T-helper 22 cell (primary cell): ENCODE measurements at regions not wholly inside any gene's neighbourhood (a gene's known extent, or its start where the extent isn't known, plus 50 kb on each side); places are given as distances from the start of the nearest gene placed in this dataset.

ENCODE experiments used
- DNase-seq: peaks from one replicate; pipeline ENCODE4 v3.0.0-alpha.2; 2020; ENCODE audit warnings: low read depth

DNA sequence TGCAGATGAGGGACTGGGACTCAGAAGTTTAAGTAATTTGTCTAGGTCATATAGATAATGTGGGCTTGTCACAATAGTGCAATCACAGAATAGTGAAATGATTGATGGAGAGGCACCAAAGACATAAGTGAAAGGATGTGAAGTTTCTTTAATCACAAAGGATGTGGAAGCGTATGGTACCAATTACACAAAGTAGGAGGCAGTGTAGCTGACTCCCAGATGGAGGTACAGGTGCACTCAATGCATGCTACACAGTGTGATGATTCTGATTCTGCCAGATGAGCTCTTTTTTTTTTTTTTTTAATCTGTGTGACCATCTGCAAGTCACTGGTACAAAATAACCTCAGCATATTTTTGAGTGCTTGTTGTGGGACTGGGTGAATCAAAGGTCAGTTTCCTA lies 411.3 kb downstream of the SPRY1 start:
- no peak for DNase-seq

DNA sequence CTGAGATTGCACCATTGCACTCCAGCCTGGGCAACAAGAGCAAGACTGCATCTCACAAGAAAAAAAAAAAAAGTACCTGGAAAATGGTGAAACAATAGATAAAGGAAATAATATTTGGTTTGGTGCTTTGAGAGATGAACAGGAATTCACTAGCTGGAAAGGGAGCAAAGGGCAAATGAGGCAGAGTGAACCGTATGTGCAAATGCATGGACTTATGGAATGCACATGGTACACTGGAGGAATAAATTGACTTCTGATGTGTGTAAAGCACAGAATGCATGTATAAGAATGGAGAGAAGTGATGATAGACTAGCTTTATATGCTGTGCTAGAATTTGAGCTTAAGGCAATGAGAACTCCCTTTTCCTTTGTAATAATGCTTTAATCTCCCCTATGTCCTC lies 413.3 kb downstream of the SPRY1 start:
- DNase-seq, result no peak

DNA sequence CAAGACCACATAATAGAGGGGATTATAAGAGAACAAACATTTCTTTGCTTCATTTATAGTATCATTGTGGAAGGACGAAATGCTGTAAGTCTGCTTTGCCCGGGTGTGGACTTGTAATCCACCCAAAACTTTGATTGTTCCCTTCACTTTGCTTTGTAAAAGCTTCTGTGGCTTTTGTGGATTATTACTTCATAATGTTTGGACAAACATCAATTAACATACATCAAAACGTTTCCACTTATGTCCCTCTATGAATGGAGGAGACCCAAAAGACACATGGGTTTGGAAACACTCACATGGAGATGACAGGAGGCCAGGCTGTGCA lies 415.4 kb downstream of the SPRY1 start:
- DNase-seq, result no peak

DNA sequence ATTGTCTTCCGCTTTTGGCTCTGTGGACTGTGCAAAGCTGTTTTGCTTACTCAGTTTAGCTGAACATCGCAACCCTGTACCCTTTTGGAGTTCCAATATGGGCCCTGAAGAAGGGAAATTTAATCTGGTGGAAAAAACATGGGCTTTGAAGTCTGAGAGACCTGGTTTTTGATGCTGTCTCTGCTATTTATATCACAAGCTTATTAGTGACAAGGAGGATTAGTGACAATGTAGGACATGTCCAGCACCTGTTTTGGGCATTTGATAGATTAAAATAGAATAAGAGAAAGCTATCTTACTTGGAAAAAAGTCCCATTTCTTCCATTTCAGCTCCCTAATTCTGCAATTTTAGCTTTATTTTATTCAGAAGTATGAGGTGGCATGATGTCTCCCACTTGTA lies 417.3 kb downstream of the SPRY1 start:
- DNase-seq, result no peak

DNA sequence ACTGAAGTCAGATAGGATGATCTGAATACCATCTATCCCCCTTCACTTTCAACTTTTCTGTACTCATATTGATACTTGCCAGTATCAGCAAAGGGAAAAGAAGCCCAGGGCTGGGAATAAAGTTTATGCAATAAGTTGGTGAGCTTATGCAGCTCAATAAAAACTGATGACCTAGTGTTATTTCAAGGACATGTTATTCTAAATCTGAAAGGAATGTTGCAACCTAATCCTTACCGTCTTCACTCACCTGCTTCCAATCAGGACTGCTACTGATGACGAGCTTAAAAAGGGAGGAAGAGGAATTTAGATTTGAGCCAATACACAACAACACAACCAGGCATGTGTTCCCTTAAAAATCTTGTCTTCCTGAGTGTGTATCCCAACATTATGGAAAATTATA lies 419.9 kb downstream of the SPRY1 start:
- no peak for DNase-seq

DNA sequence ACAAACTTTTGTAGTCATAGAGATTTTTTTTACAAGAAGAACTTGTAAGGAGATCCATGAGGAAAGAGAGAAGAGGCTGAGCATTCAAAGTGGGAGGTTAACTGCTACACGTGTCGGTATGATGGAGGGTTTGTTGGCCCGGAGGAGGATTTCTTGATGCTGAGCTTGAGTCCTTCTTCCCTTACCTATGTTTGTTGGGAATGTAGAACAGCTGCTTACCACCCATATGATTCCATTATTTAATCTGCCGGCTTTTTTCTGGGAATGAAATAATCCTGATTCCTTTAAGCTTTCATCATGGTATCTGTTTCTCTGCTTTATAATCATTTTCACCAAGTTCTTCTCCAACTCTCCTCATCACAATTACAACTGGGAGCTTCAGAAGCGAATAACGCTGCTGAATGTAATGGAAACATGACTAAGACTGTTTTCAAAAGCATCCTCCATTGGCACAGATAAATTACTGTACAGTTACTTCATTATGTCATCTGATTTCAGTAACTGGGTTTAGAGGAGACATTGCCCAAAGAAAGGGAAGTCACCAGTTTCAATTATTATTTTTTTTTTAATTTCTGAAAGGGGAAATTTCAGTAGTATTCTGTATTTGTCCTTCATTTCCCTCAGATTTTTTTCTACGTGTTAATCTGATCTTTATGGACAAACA lies 420.6 kb downstream of the SPRY1 start:
- no peak for DNase-seq

DNA sequence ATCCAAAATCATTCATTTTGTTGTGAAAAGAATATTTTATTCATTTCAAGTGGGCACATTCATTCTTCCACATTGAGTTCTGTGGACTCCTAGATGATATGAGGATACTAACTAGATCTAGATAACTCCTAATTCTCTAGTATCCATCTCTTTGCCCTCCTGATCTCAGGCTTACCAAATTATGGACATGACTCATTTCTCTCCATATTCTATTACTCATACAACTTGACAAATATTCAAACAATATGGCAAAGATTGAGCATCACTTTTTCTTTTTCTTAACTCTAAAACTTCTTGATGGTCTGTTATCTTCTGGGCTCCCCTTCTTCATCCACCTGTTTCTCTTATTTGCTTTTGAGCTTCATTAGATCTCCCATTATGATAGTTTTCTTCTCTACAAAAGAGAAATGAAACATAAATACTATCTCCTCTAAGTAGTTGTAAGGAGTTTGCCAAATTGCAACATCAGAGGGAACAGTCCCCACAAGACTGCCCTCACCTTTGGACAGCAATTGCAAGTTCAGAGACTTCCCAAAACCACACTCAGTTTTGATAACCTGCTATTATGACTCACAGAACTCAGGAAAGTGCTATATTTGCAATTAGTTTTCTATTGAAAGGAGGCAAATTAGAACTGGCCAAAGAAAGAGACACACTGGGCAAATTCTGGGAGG lies 422.9 kb downstream of the SPRY1 start:
- DNase-seq, result no peak

DNA sequence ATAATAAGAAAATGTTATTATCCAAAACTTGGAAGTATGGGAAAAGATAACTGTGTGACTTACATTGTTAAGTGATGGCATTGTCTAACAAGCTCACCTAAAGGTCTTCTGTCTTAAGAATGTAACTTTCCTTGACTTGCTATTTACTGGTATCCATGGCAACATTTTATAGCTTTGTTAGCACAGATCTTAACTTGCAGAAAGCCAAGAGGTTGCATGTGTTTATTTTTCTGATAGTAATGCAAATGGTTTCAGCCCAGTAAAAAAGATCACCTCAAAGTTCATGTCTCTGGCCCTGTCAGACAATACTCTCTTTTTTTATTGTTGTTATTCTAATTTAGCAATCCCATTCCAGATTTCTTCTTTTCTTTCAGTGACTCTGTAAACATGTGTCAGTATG lies 425.3 kb downstream of the SPRY1 start:
- no peak for DNase-seq

DNA sequence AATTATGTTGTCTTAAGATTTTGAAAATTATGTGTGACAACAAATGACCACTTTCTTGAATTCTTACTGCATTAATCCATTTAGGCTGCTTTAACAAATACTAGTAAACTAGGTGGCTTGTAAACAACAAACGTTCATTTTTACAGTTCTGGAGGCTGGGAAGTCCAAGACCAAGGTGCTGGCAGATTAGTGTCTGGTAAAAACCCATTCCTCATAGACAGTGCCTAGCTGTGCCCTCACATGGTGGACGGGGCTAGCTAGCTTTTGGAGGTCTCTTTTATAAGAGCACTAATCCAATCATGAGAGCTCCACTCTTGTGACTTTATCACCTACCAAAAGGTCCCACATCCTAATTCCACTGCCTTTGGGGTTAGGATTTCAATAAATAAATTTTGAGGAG lies 425.8 kb downstream of the SPRY1 start:
- DNase-seq, result no peak

DNA sequence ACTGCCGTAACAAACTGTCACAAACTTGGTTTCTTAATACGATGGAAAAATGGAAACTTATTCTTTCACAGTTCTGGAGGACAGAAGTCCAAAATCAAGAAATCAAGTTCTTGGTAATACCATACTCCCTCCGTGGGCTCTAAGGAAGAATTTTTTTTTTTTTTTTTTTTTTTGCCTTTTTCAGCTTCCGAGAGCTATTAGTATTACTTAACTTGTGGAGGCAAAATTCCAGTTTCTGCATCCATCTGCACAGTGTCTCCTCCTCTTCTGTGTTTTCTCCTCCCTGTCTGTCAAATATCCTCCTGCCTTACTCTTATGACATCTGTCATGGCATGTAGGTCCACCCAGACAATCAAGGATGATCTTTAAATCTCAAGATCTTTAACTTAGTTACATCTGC lies 426.6 kb downstream of the SPRY1 start:
- DNase-seq, result no peak

DNA sequence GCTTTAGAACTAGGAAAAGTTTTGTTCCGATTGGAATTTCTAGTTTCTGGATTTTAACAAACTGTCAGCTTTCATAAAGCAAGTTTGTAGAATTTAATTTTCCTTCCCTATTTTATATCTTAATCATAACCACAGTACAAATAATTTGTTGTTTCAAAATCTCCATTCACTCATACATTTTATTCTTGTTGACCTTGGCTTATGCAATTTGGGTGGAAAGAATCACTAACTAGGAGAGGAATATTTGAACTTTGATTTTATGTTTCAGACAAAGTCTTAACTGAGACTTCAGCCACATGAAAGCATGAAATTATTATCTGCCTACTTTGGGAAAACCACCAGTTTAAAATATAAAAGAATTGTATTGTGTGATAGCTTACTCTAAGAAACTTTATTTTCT lies 427.9 kb downstream of the SPRY1 start:
- DNase-seq, result no peak

DNA sequence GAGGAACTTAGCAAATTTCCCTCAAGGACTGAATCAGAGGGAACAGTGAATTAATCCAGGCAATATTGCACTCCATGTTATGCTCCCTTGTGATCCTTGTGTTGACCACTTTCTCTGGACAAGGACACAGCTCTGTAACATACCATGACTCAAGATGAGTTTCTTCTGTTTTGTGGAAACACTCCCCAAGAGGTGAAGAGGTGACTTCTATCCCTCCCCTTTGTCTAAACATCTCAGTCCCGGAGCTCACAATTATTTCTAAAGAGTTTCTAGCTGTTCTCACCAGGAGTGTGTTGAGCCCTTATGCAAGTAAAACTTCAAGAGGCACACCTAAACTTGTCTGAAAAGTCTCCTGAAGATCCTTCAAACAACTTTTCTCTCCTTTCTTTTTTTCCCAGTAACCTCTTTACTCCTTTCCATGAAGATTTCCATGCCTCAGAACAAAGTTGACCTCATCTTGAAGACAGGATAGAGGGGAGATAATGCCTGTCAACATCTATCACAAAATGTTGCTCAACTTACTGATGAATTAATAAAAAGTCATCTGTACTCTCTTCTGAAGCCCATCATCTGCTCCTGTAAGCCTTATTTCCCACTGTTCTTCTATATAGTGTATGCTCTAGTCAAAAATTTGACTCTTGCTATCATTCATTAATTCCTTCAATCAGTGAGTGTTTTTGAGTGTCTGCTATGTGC lies 429.1 kb downstream of the SPRY1 start:
- DNase-seq, result no peak

DNA sequence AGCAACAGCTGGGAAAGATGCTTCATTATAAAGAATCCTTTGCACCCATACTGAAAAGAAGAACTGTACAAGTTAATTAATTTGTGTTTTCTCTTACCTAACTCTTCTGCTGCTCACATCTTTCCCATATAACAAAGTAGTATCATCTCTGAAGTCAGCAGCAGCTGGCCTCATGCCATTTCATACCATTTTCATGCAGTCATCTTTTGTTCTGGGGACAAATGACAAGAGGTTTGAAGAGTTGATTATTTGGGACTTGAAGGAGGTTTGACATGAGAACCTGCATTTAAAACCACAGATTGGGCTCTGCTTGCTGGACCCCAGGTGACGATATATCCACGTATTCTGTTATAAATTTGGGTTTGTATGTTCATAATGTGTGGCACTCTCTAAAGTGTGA lies 430.3 kb downstream of the SPRY1 start:
- no peak for DNase-seq

DNA sequence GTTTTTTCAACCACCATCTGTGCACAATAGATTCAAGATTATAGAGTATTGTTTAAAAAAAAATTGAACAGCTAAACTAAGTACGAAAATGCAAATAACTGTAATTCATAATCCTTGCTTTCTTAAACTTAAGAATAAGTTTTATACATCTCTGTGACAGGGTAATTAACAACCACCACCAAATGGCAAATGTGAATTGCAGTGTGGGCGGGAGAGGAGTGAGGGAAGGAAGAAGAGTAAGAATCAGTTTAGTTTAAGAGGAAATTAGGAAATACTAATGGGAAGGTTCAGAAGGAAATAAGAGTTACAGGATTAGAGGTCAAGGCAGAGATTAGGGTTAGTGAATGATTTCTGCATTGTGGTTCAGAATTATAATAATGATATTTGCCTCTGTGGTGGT lies 430.9 kb downstream of the SPRY1 start:
- no peak for DNase-seq

DNA sequence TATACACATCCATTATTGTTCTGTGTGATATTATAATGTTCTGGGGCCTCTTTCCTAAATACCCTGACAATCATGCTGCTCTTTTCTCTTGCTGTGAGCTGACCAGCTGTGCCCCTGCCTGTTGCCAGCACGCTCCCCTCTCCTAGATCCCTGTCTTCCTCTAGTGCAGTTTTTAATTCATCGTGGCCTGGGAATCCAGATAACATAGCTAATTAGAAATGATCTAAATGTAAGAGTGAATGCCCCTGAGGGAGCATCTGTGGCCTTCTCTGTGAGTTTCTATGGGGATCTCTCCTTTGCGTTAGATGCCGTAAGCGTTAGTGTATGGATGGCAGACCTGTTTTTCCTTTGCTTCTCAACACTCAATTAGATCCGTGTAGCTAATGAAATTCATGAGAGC lies 434.3 kb downstream of the SPRY1 start:
- no peak for DNase-seq

DNA sequence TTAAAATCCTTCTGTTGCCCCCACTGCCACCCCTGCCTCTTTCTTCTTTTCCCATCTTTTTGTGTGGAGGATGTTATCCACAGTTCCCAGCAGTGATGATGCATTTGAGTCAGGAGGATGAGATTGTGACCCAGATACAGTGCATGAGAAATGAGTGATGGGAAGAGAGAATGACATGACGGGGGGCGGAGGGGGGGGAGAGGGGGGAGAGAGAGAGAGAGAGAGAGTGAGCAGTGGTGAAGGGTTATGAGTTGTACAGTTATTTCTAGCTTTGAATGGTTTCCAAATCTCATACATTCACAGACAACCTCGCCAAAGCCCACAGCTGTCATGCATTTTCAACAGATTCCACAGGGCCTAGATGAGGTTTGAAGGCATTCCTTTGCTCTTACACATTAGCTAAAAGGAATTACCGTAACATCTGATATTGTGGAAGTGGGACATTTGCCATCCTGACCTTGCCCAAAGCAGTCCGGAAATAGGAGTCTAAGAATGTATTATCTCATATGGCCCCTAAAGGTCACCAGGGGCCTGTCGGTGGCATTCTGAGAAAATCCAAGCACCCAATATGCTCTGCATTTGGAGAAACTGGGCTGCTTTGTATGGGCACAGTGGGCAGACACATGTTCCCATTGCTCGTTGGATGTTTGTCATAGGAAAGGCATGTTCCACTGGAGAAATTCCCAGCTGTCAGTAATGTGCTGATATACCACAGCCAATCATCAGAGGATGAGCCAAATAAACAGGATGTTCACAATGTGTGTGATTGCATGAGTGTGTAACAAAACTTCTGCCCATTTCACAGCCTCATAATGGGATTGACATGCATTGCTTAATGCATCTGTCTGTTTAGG lies 435.8 kb downstream of the SPRY1 start:
- DNase-seq, result no peak

DNA sequence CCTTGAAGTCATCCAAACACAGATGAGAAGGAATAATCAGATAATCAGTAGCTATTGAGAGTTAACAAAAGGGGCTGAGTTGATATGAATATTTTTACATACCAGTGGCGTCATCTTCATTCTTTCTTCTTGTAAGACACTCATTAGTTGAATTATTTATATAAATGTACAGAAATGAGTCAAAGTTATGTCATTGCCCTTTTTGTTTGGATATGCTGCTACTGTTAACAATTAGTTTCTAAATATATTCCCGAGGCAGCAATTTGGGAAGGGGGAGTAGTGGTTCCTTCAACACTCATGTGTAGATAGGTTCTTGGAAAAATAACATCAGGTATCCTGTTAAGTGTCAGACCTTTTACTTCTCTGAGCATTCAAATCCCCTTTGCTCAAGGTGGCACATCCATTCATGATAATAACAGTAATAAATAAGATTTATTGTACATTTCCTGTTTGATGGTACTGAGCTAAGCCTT lies 436.6 kb downstream of the SPRY1 start:
- no peak for DNase-seq

DNA sequence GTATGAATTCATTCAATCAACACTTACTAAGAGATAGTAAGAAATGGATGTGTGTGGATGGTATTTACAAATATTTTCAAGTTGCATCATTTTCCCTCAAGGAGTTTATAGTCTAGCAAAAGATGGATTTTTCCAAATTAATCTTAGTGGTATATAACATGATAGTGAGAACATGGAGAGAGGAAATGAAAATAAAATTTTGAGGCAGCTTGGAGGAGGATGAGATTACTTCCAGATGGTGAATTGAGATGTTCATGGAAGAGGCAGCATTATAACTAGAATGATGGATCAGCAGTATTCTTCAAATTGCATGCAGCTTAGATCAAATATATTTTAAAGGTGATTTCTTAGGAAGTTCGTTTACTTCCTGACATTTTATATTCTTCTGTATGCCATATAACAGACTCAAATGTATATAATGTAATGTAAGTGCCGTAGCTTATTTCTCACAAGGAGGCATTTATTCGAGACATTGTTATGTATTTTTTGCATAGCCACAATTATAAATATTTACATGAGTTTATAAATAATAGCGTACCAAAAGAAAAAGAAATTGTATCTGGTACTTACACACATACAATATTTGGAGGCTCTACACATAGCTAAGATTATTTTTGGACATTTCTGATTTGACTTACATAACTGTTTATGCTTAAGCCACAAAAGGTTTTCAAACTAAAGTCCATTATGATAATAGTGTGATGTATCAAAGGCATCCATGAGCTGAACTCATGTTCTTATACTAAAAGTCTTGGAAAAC lies 439.4 kb downstream of the SPRY1 start:
- DNase-seq, result no peak

DNA sequence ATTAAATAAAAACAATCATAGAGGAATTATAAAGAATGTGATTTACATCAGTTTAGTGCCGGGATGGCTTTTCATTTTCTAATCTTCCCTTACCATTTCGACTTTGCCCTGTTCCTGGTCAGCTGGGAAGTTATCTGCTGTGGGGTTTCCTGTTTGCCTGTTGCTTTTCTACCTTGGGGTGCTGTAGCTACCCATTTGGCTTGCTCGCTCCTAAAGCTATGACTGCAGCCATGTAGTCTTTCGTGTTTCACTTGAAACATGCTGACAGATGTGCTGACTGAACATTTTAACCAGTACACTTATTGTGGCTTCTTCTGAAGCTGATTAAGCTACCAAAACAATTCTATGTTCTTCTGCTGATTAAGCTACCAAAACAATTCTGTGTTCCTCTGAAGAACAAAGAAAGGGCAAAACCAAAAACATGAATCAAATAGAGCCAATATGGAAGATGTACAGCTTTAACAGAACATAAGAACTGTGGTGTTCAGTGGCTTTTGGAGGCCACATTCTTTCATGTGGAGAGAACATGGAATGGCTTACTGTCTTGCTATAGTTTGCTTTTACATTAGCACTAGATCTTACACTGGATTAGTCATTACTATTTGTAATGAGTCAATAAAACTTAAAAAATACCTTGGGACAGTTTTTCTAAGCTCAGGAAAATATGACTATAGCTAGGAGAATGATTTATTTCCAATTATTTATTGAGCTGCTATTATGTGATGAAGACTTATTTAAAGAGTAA lies 440.4 kb downstream of the SPRY1 start:
- DNase-seq, result no peak

DNA sequence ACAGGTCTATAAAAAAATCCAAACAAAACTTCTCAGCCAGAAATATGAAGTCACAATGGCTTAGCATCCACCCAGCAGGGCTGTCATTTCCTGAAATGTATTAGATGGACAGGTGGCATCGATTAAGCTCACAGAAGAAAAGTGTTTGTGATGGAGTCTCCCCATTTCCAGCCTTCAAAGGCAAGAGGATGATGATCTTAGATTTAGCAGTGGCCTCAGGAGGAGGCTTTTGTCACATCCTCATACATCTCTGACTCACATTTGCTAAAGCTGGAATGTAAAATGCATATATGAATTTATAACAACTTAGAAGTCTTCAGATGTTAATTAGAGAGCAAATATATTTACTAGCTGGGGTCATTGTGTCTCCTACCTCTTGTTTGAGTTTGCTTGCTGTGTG lies 441.9 kb downstream of the SPRY1 start:
- DNase-seq, result no peak

DNA sequence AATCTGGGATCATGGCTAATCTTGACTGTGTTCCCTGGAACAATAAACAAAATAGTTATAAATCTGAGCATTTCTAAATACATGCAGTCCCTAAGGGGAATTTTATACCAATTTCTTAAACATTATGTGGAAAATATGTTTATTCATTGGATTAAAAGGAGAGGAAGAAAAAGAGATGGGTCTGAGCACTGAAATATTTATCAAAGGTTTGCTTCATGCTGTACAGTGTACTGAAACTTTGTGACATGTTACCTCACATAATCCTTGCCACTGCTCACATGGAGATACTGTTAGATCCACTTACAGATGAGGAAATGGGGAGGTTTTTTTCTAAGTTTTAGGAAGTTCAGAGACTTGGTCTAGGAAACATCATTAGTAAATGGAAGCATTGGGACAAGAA lies 443.6 kb downstream of the SPRY1 start:
- no peak for DNase-seq
